OCI-LY7 (cell line): ENCODE measurements at regions not wholly inside any gene's neighbourhood (a gene's known extent, or its start where the extent isn't known, plus 50 kb on each side); places are given as distances from the start of the nearest gene placed in this dataset.

Experiments used
- CTCF ChIP-seq: fragments of 200-600 bp; sonication (generic); conservative IDR thresholded peaks from 2 replicates; pipeline ENCODE4 v1.5.1; 2014; ENCODE audit warnings: mild to moderate bottlenecking, antibody characterized with exemption, low read length, moderate library complexity, mixed read lengths
- EZH2phosphoT487 ChIP-seq: fragments of 200-600 bp; sonication (generic); IDR thresholded peaks from 2 replicates; pipeline ENCODE4 v1.6.1; 2018; ENCODE audit warnings: low read depth, borderline replicate concordance, mild to moderate bottlenecking, mixed run types, antibody characterized with exemption, low read length, moderate library complexity, mixed read lengths

- no peak for TF ChIP-seq CTCF
- no peak for TF ChIP-seq EZH2phosphoT487
Observed at GRCh38 chr4:141387299-141387698, 166.6 kb downstream of the ZNF330 start.
